ENCODE measurements at regions not wholly inside any gene's neighbourhood (a gene's known extent, or its start where the extent isn't known, plus 50 kb on each side); places are given as distances from the start of the nearest gene placed in this dataset.

DNA sequence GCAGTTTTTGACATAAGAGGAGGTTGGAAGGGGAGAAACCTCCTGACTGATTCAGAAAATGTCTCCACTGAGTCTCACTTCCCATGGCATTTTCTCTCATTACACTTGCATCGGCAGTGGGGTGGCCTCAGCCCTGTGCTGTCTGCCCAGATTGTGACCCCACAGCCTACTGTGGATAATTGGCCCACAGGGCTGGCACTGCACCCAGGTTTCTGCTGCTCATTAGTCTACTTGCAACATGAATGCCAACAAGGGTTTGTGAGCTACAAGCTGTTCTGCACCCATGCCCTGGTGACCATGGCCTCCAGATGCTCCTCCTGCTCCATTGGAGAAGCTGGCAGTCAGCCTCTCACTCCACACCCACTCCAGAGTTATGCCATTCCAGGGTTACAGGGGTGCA, 296.0 kb downstream of the CTTN start:
- Histone ChIP-seq H3K4me3 (ENCODE audit: insufficient read depth, low read length, poor library complexity, severe bottlenecking) (no peak overlapping the region), H3K79me2 (ENCODE audit: insufficient read depth, low read length) (no peaks in the 10 kb centered on the region), H3K9me2 (replicated peaks; ENCODE audit: insufficient read depth, low read length) (no peaks in the 10 kb centered on the region), H3K36me3 (ENCODE audit: low read length) (no peaks in the 10 kb centered on the region), H3K27ac (ENCODE audit: low read depth, low read length) (no peak overlapping the region), H3K27me3 (ENCODE audit: low read length) (no peaks in the 10 kb centered on the region), H2AFZ (ENCODE audit: low read depth, low read length, severe bottlenecking) (no peak overlapping the region), H3K9me3 (ENCODE audit: insufficient read depth, low read length) (no peaks in the 10 kb centered on the region), H3K9ac (ENCODE audit: low read length) (no peak overlapping the region), H4K20me1 (ENCODE audit: low read depth, low read length) (no peaks in the 10 kb centered on the region), H3F3A (ENCODE audit: insufficient read depth) (no peaks in the 10 kb centered on the region), H3K4me2 (ENCODE audit: low read depth, low read length, poor library complexity, severe bottlenecking) (no peak overlapping the region)
- no peak for TF ChIP-seq CTCF (IDR thresholded peaks at IDR 0.05; ENCODE audit: insufficient read depth, low read length, poor library complexity, severe bottlenecking)
- no peak for TF ChIP-seq EZH2phosphoT487 (conservative IDR thresholded peaks at IDR 0.05; ENCODE audit: low read length)

DNA sequence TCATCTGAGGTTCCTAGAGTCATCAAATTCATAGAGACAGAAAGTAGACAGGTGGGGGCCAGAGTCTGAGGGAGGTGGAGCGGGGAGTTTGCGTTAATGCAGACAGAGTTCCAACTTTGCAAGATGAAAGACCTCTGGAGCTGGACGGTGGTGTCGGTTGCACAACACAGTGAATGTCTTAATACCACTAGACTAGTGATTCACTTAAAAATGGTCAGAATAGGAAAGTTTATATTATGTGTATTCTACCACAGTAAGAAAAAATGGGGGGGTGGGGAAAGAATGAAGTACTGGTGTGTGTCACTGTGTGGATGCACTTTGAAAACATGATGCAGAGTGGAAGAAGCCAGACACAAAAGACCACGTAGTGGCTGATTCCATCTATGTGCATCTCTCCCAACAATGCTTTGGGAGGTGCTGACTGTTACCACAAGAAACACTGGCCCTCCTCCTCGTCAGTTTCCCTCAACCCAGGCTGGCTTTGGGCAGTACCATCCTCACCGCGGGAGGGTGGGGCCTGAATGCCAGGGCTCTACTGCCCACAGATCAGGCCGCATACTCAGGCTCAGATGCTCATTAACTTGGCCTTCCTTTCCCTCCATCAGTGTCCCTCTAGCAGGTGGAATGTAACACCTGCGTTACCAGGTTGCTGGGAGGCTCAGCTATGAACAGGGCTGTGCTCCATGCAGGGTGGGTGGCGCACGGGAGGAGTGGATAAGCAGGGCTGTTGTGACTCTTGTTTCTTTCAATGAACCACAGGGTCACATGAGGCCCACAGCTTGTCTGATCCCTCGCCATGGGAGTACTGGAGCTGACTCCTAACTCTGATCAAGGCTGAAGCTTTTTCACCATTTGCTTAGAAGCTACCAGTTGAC, 297.0 kb downstream of the CTTN start:
- TF ChIP-seq CTCF (IDR thresholded peaks at IDR 0.05; ENCODE audit: insufficient read depth, low read length, poor library complexity, severe bottlenecking) (no peak), EZH2phosphoT487 (conservative IDR thresholded peaks at IDR 0.05; ENCODE audit: low read length) (no peak)
- Histone ChIP-seq H3K79me2 (ENCODE audit: insufficient read depth, low read length) (no peaks in the 10 kb centered on the region), H3K27ac (ENCODE audit: low read depth, low read length) (no peak overlapping the region), H3K9me3 (ENCODE audit: insufficient read depth, low read length) (no peaks in the 10 kb centered on the region), H3K9ac (ENCODE audit: low read length) (no peak overlapping the region), H3K9me2 (replicated peaks; ENCODE audit: insufficient read depth, low read length) (no peaks in the 10 kb centered on the region), H3K4me2 (ENCODE audit: low read depth, low read length, poor library complexity, severe bottlenecking) (no peak overlapping the region), H3K4me3 (ENCODE audit: insufficient read depth, low read length, poor library complexity, severe bottlenecking) (no peak overlapping the region), H3K27me3 (ENCODE audit: low read length) (no peaks in the 10 kb centered on the region), H2AFZ (ENCODE audit: low read depth, low read length, severe bottlenecking) (no peak overlapping the region), H3F3A (ENCODE audit: insufficient read depth) (no peaks in the 10 kb centered on the region), H3K36me3 (ENCODE audit: low read length) (no peaks in the 10 kb centered on the region), H4K20me1 (ENCODE audit: low read depth, low read length) (no peaks in the 10 kb centered on the region)

DNA sequence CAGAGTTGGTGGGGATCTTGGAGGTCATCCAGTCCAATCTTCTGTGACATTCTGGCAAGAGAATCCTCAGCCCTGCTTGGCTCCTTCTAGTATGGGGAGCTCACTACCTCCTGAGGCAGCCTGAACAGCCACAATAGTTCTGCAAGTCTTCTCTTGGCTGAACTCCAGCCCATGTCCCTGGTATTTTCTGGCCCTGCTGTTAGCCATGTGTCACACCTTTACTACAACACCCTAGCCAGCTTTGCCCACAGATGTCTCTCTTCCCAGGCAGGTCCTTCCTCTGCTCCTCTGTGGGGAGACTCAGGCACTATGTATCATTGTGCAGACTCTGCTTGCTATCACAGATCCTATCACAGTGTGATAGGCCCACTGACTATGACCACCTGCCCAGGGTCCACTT, 297.7 kb downstream of the CTTN start:
- Histone ChIP-seq H3K9ac (ENCODE audit: low read length) (no peak overlapping the region), H3K9me3 (ENCODE audit: insufficient read depth, low read length) (no peaks in the 10 kb centered on the region), H3K4me3 (ENCODE audit: insufficient read depth, low read length, poor library complexity, severe bottlenecking) (no peak overlapping the region), H3K36me3 (ENCODE audit: low read length) (no peaks in the 10 kb centered on the region), H3F3A (ENCODE audit: insufficient read depth) (no peaks in the 10 kb centered on the region), H3K79me2 (ENCODE audit: insufficient read depth, low read length) (no peaks in the 10 kb centered on the region), H3K9me2 (replicated peaks; ENCODE audit: insufficient read depth, low read length) (no peaks in the 10 kb centered on the region), H3K27ac (ENCODE audit: low read depth, low read length) (no peak overlapping the region), H3K4me2 (ENCODE audit: low read depth, low read length, poor library complexity, severe bottlenecking) (no peak overlapping the region), H4K20me1 (ENCODE audit: low read depth, low read length) (no peaks in the 10 kb centered on the region), H2AFZ (ENCODE audit: low read depth, low read length, severe bottlenecking) (no peak overlapping the region), H3K27me3 (ENCODE audit: low read length) (no peaks in the 10 kb centered on the region)
- no peak for TF ChIP-seq CTCF (IDR thresholded peaks at IDR 0.05; ENCODE audit: insufficient read depth, low read length, poor library complexity, severe bottlenecking)
- no peak for TF ChIP-seq EZH2phosphoT487 (conservative IDR thresholded peaks at IDR 0.05; ENCODE audit: low read length)
